HepG2 (cell line): ENCODE measurements at regions not wholly inside any gene's neighbourhood (a gene's known extent, or its start where the extent isn't known, plus 50 kb on each side); places are given as distances from the start of the nearest gene placed in this dataset.

Source experiments
- CHD4 ChIP-seq: fragments of 200-600 bp; sonication (generic); IDR thresholded peaks from 2 replicates; pipeline ENCODE4 v1.7.0; 2017; ENCODE audit warnings: mild to moderate bottlenecking, low read length, borderline replicate concordance
- CREB3 ChIP-seq: sonication (generic); formaldehyde crosslinking; IDR thresholded peaks from 2 replicates; pipeline ENCODE4 v1.5.0; 2020; ENCODE audit warnings: missing genetic modification reagents
- FOSL2 ChIP-seq: sonication (generic); formaldehyde crosslinking; IDR thresholded peaks from 2 replicates; pipeline ENCODE4 v1.4.0; 2020; ENCODE audit warnings: missing genetic modification reagents
- GFI1 ChIP-seq: sonication (generic); formaldehyde crosslinking; IDR thresholded peaks from 2 replicates; pipeline ENCODE4 v1.5.0; 2020; ENCODE audit warnings: missing genetic modification reagents, mild to moderate bottlenecking, borderline replicate concordance
- HMG20B ChIP-seq: conservative IDR thresholded peaks from 2 replicates; pipeline ENCODE4 v1.6.1; 2016; ENCODE audit warnings: missing genetic modification reagents, missing compliant biosample characterization
- KDM4B ChIP-seq: sonication (generic); formaldehyde crosslinking; IDR thresholded peaks from 2 replicates; pipeline ENCODE4 v1.4.0; 2020; ENCODE audit warnings: missing genetic modification reagents
- KDM6A ChIP-seq: IDR thresholded peaks from 2 replicates; pipeline ENCODE4 v1.6.1; 2016; ENCODE audit warnings: low read depth
- MED1 ChIP-seq: sonication (generic); formaldehyde crosslinking; IDR thresholded peaks from 2 replicates; pipeline ENCODE4 v1.4.0; 2020; ENCODE audit warnings: missing genetic modification reagents
- MEIS2 ChIP-seq: sonication (generic); formaldehyde crosslinking; IDR thresholded peaks from 2 replicates; pipeline ENCODE4 v1.9.0; 2021; ENCODE audit warnings: mild to moderate bottlenecking, missing genetic modification reagents
- NFYC ChIP-seq: IDR thresholded peaks from 2 replicates; pipeline ENCODE4 v1.6.1; 2016; ENCODE audit warnings: missing genetic modification reagents, missing compliant biosample characterization
- PITX1 ChIP-seq: sonication (generic); formaldehyde crosslinking; IDR thresholded peaks from 2 replicates; pipeline ENCODE4 v1.5.1; 2020; ENCODE audit warnings: mild to moderate bottlenecking, missing genetic modification reagents
- PTBP1 ChIP-seq: fragments of 200-400 bp; formaldehyde crosslinking; IDR thresholded peaks from 2 replicates; pipeline ENCODE4 v1.6.1; 2018; ENCODE audit warnings: low read length, low read depth; ENCODE audit not compliant: poor library complexity, severe bottlenecking
- SKI ChIP-seq: fragments of 450-650 bp; IDR thresholded peaks from one replicate; pipeline ENCODE4 v1.6.1; 2018; ENCODE audit warnings: mild to moderate bottlenecking; ENCODE audit not compliant: partially characterized antibody
- SMAD3 ChIP-seq: sonication (generic); formaldehyde crosslinking; IDR thresholded peaks from 2 replicates; pipeline ENCODE4 v1.4.0; 2020; ENCODE audit warnings: missing genetic modification reagents
- SOX6 ChIP-seq, 2 experiments: fragments of 450-650 bp in 1 of 2; sonication (generic) in 1 of 2; formaldehyde crosslinking in 1 of 2; IDR thresholded peaks; 2 replicates each; pipeline versions ENCODE4 v1.4.0 to v1.6.1; 2017 to 2020; ENCODE audit warnings: antibody characterized with exemption in 1 of 2, mild to moderate bottlenecking in 1 of 2, missing genetic modification reagents in 1 of 2
- TARDBP ChIP-seq: sonication (generic); formaldehyde crosslinking; IDR thresholded peaks from 2 replicates; pipeline ENCODE4 v1.8.0; 2022; ENCODE audit warnings: mild to moderate bottlenecking, missing genetic modification reagents
- ZBTB20 ChIP-seq: sonication (generic); formaldehyde crosslinking; IDR thresholded peaks from 2 replicates; pipeline ENCODE4 v1.8.1; 2023; ENCODE audit warnings: missing genetic modification reagents, low read depth, mild to moderate bottlenecking, borderline replicate concordance
- ZBTB3 ChIP-seq: sonication (generic); formaldehyde crosslinking; IDR thresholded peaks from 2 replicates; pipeline ENCODE4 v1.4.0; 2020; ENCODE audit warnings: low read depth, mild to moderate bottlenecking, moderate library complexity, missing genetic modification reagents, borderline replicate concordance
- ZBTB34 ChIP-seq: sonication (generic); formaldehyde crosslinking; IDR thresholded peaks from 2 replicates; pipeline ENCODE4 v1.8.0; 2022; ENCODE audit warnings: mild to moderate bottlenecking, missing genetic modification reagents
- ZBTB46 ChIP-seq: sonication (generic); formaldehyde crosslinking; IDR thresholded peaks from 2 replicates; pipeline ENCODE4 v1.4.0; 2020; ENCODE audit warnings: mild to moderate bottlenecking, missing genetic modification reagents, borderline replicate concordance
- ZFP37 ChIP-seq: sonication (generic); formaldehyde crosslinking; IDR thresholded peaks from 2 replicates; pipeline ENCODE4 v1.4.0; 2020; ENCODE audit warnings: missing genetic modification reagents, borderline replicate concordance
- ZMAT5 ChIP-seq: sonication (generic); formaldehyde crosslinking; IDR thresholded peaks from 2 replicates; pipeline ENCODE4 v1.5.0; 2020; ENCODE audit warnings: mild to moderate bottlenecking, low read depth, missing genetic modification reagents, borderline replicate concordance
- ZNF264 ChIP-seq: sonication (generic); formaldehyde crosslinking; IDR thresholded peaks from 2 replicates; pipeline ENCODE4 v1.4.0; 2020; ENCODE audit warnings: missing genetic modification reagents
- ZNF556 ChIP-seq: sonication (generic); formaldehyde crosslinking; IDR thresholded peaks from 2 replicates; pipeline ENCODE4 v1.4.0; 2020; ENCODE audit warnings: mild to moderate bottlenecking, missing genetic modification reagents, borderline replicate concordance
- ZNF672 ChIP-seq: sonication (generic); formaldehyde crosslinking; IDR thresholded peaks from 2 replicates; pipeline ENCODE4 v1.8.1; 2022; ENCODE audit warnings: missing genetic modification reagents
- ZNF781 ChIP-seq: sonication (generic); formaldehyde crosslinking; IDR thresholded peaks from 2 replicates; pipeline ENCODE4 v1.5.1; 2020; ENCODE audit warnings: borderline replicate concordance, mild to moderate bottlenecking, missing genetic modification reagents; ENCODE audit errors: not compliant biosample characterization

GRCh38 chr2:145760781-145761649 lies 1241.1 kb upstream of the ZEB2 start (continued):
- TF ChIP-seq CHD4 (peak; percentile 98), GFI1 (CRISPR knock-in tag) (peak; percentile 76), ZNF264 (CRISPR knock-in tag) (peak; percentile 82), SOX6 (IDR thresholded peaks at IDR 0.05) (no peak), SOX6 (CRISPR knock-in tag; IDR thresholded peaks at IDR 0.05) (peak; percentile 98), ZBTB34 (CRISPR knock-in tag) (peak; percentile 92), ZNF672 (CRISPR knock-in tag) (no peak), SMAD3 (peak; percentile 81), SKI (peak; percentile 61), ZBTB3 (peak; percentile 77; the same call in 1 of the 2 replicates), MED1 (CRISPR knock-in tag) (peak; percentile 89), MEIS2 (CRISPR knock-in tag) (peak; percentile 91), TARDBP (peak; percentile 92), CREB3 (CRISPR knock-in tag) (0 out of 2 replicates have a peak, but pooled peaks have one; percentile 60), ZMAT5 (CRISPR knock-in tag) (no peak), ZNF556 (CRISPR knock-in tag) (peak; percentile 20; the same call in 1 of the 2 replicates), ZNF781 (CRISPR knock-in tag) (peak; percentile 40), ZBTB46 (no peak), NFYC (CRISPR knock-in tag) (0 out of 2 replicates have a peak, but pooled peaks have one; percentile 11), ZFP37 (CRISPR knock-in tag) (0 out of 2 replicates have a peak, but pooled peaks have one; percentile 47), KDM4B (CRISPR knock-in tag) (peak; percentile 34; the same call in 1 of the 2 replicates), FOSL2 (peak; percentile 94), PTBP1 (no peak), KDM6A (CRISPR knock-in tag) (peak; percentile 93), ZBTB20 (CRISPR knock-in tag) (peak; percentile 48; the same call in 1 of the 2 replicates), PITX1 (CRISPR knock-in tag) (peak; percentile 98), HMG20B (CRISPR knock-in tag) (peak; percentile 70; the same call in 1 of the 2 replicates)
